ENCODE measurements at regions not wholly inside any gene's neighbourhood (a gene's known extent, or its start where the extent isn't known, plus 50 kb on each side); places are given as distances from the start of the nearest gene placed in this dataset.

DNA sequence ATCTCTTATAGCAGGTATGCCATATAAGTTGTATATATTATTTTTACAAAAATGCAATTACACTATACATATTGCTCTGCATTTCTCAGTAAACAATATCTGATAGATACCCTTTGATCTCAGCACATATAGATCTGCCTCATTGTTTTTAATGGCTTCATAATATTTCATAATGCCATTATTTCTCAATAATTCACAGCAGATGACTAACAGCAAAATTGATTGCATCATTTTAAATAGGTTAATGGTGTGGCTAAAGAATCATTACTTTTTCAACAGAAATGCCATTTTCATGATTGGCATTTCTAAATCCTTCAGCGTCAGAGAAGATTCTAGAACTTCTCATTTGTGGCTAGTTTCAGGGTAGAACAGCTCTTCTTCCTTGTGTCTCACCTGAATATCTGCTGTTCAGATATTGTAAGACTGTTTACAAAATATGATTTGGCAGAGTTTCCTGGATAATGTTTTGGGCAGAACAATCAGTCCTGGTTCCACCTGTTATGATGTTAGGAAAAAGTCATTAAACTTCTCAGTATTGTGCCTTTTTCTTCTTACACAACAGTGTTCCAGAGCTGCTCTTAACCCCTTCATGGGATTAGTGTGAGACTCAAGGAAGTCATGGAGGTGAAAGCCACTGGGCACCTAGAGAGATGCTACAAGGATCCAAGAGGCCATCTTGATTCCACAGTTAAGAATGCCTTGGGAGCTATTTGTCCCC is 397.6 kb upstream of the THBS1 start:
- DNase-seq (ENCODE audit: low spot score) = no peak

- no peak for DNase-seq (ENCODE audit: low spot score)
Measured at GRCh38 chr15:39184701-39185390, 396.0 kb upstream of the THBS1 start.

DNA sequence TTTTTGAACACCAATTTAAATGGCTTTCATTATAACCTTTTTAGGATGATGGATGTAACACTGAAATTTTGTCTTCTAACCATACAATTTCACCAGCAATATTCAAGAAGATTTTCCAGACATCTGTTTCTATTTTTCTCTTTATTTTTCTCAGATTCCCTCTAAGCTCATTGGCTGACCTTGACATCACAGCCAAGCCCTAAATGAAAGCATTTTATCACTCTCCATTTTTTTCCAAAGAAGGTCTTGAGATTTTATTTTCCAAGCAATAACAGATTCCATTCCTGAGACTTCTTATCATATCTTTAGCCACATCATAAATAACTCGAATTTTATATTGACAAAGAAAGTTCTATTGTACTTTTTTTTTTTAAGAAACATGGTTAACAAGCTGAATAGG is 392.6 kb upstream of the THBS1 start:
- DNase-seq (ENCODE audit: low spot score) = no peak

DNA sequence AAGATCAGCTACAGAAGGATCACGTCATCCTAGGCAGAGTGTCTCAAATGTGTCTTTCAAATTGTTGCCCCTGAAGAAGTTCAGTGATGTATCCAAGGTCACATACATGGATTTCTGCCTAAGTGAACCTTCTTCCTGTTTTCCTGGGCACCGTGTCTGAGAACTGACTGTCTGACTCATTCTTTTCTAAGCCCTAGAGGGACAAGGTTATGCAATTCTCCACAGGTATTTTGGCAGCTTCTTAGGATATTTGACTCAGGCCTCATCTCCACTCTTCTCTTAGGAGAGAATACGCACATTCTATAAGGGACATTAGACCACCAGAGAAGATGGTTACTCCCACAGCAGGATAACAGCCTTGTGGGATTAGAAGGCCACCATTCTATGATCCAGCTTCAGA is 391.9 kb upstream of the THBS1 start:
- DNase-seq (ENCODE audit: low spot score) = no peak

DNA sequence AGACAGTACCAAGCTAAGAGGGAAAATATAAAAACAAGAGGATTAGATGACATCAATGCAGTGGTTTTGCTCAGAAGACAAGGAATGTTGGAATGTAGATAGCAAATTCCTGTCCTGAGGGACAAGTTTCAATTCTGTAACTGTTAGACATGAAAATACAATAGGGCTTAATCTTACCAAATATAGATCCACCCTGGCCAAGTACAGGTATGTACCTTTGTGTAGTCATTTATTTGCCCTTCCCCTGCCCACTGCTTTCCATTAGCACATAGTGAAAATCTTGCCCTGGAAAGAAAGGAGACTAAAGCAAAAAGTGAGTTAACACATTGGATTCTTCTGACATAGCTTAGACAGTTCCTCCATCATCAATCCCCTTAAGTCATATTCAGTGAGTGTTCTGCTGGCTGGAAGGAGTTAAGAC is 389.0 kb upstream of the THBS1 start:
- no peak for DNase-seq (ENCODE audit: low spot score)

- no peak for DNase-seq (ENCODE audit: low spot score)
Measured at GRCh38 chr15:39192351-39192750, 388.5 kb upstream of the THBS1 start.

GRCh38 chr15:39192979-39193560 is 387.8 kb upstream of the THBS1 start:
- no peak for DNase-seq (ENCODE audit: low spot score)

GRCh38 chr15:39193611-39194010 is 387.3 kb upstream of the THBS1 start:
- DNase-seq (ENCODE audit: low spot score) = no peak

GRCh38 chr15:39194106-39194830 is 386.6 kb upstream of the THBS1 start:
- no peak for DNase-seq (ENCODE audit: low spot score)

DNA sequence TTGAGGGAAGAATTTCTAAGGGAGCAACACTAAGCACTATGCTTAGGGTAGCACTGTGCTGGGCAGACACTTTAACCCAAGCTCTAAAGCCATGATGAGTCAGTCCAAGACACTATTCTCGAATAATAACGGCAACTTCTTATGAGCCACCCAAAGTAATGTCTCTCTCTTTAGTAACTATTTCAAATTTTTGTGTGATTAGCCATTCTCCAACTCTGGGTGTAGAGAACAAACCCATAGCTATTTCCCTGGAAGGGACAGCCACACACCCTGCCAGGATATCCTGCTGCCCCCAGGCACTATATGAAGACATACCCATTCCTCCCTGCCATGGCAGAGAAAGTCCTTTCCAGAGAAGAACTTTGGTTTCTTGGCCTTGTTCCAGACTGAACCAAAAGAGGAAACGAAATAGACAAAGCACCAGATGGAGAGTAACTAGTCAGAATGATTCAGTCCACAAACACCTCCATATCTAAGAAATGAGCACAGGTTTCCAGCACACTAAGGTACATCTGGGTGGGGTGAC is 384.9 kb upstream of the THBS1 start:
- no peak for DNase-seq (ENCODE audit: low spot score)

GRCh38 chr15:39198044-39199000 is 382.6 kb upstream of the THBS1 start:
- DNase-seq (ENCODE audit: low spot score) = no peak

DNA sequence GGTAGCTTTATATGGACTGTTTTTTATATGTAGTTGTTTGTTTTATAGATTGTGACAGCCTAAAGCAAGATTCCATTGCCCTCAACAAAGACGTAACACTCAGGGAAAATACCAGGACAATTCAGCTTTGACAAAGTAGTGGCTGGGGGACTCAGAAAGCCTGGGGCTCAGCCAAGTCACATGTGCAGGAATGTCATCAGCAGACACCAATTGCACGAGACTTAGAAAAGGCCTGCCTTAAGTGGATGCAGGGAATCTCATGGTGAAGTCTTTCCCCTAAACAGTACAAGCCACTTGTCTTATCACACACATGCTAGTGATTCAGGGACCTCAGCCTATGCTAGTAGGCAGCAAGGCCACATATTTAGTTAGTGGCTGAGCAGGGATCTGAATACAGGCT is 381.8 kb upstream of the THBS1 start:
- no peak for DNase-seq (ENCODE audit: low spot score)

DNA sequence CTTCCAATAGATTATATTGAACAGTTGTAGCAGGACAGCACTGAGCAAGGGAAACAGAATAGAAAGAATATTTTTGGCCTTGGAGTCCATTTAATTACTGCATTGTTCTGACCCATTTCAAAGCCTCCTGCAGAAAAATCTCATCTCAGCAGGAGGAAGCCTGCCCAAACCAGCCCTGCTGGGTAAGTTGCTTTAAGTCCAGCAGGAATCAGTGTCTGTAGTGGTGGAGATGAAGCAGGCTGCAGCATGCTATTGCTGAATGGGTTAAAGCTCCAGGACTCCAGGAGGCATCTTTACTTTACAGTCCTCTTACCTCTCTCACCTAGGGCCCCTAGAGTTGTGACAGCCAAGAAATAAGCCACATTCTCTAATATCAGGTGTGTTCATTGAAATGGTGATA is 380.3 kb upstream of the THBS1 start:
- no peak for DNase-seq (ENCODE audit: low spot score)

- DNase-seq (ENCODE audit: low spot score) = no peak
Measured at GRCh38 chr15:39202641-39203040, 378.2 kb upstream of the THBS1 start.

- no peak for DNase-seq (ENCODE audit: low spot score)
Measured at GRCh38 chr15:39204031-39204430, 376.8 kb upstream of the THBS1 start.

- no peak for DNase-seq (ENCODE audit: low spot score)
Measured at GRCh38 chr15:39205081-39205480, 375.8 kb upstream of the THBS1 start.

GRCh38 chr15:39205506-39206371 is 375.1 kb upstream of the THBS1 start:
- no peak for DNase-seq (ENCODE audit: low spot score)

DNA sequence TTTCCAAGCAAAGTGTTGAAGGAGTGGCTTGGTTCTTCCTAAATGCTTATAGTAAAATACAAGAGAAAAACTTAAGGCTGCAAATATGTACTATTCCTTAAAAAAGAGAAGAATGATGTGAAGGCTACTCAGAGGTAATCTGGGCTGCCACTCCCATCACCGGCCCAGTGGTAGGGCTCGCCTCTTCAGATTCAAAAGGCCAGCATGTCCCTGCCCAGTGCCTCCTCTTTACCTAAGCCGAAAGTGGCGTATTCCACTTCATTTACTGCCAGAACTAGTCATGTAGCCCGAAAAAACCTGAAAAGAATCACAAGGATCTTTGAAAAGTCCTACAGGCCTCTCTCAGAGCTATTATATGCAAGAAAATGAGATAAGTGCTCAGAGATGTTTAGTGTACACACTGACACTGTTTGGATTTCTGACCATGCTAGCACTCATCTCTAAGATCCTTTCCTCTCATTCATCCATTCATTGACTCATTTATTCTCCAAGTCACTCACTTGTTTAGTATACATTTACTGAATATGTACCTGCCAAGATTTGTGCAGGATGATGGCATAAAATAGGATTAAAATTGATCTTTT is 373.3 kb upstream of the THBS1 start:
- DNase-seq (ENCODE audit: low spot score) = no peak

DNA sequence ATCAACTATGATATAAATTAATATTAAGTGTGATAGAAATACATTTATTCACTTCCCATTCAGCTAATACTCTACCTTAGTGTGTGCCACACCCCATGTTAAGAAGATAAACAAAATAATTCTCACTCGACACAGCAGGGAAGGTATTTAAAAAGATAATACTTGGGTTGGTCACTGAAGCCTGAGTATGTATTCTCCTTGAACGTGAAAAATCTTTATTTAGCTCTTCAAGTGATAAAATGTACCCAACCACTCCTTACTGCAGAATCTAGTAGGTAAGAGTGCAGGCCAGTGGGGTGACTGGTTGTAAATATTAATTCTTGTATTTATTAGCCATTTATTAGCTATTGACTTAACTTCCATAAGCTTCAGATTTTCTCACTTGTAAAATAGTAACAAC is 372.7 kb upstream of the THBS1 start:
- no peak for DNase-seq (ENCODE audit: low spot score)

All from activated CD4-positive, alpha-beta T cell treated with anti-CD3 and anti-CD28 coated beads, Interleukin-2, Interleukin-4, amounts not matched to agents 100 ng/mL and 50 ng/mL, durations not matched to agents 16 hours and 8 hours (primary cell).